SU-DHL-6 (cell line): ENCODE measurements at regions not wholly inside any gene's neighbourhood (a gene's known extent, or its start where the extent isn't known, plus 50 kb on each side); places are given as distances from the start of the nearest gene placed in this dataset.

Source experiments
- H2AFZ ChIP-seq: fragments of 200-600 bp; sonication (generic); 2 replicates; pipeline ENCODE4 v1.6.1; 2014; ENCODE audit warnings: low read depth, mild to moderate bottlenecking, moderate library complexity, mixed read lengths, antibody characterized with exemption, low read length; ENCODE audit not compliant: severe bottlenecking
- H3F3A ChIP-seq: fragments of 200-600 bp; shearing (Covaris generic); 2 replicates; pipeline ENCODE4 v1.6.0; 2016; ENCODE audit warnings: antibody characterized with exemption, mild to moderate bottlenecking; ENCODE audit not compliant: insufficient read depth
- H3K27ac ChIP-seq: fragments of 200-600 bp; sonication (generic); 2 replicates; pipeline ENCODE4 v1.5.1; 2016; ENCODE audit warnings: low read depth, mild to moderate bottlenecking, low read length, moderate library complexity, mixed read lengths
- H3K27me3 ChIP-seq: fragments of 200-600 bp; sonication (generic), shearing (Covaris generic); 2 replicates; pipeline ENCODE4 v1.6.0; 2014; ENCODE audit warnings: mild to moderate bottlenecking, low read length
- H3K36me3 ChIP-seq: fragments of 200-600 bp; sonication (generic); 2 replicates; pipeline ENCODE4 v1.6.1; 2014; ENCODE audit warnings: mild to moderate bottlenecking, low read length, mixed read lengths
- H3K4me2 ChIP-seq: fragments of 300-600, 200-600 bp; shearing (Covaris generic), sonication (generic); 2 replicates; pipeline ENCODE4 v1.6.0; 2014; ENCODE audit warnings: low read length, low read depth, mild to moderate bottlenecking; ENCODE audit not compliant: poor library complexity, severe bottlenecking
- H3K4me3 ChIP-seq: fragments of 200-600 bp; sonication (generic); 2 replicates; pipeline ENCODE4 v1.5.1; 2014; ENCODE audit warnings: antibody characterized with exemption, low read length, mild to moderate bottlenecking, mixed read lengths; ENCODE audit not compliant: insufficient read depth, poor library complexity, severe bottlenecking
- H3K79me2 ChIP-seq: fragments of 200-600 bp; sonication (generic); 2 replicates; pipeline ENCODE4 v1.6.1; 2014; ENCODE audit warnings: mild to moderate bottlenecking, low read length, moderate library complexity; ENCODE audit not compliant: insufficient read depth
- H3K9ac ChIP-seq: fragments of 200-600 bp; sonication (generic); 2 replicates; pipeline ENCODE4 v1.7.0; 2014; ENCODE audit warnings: mild to moderate bottlenecking, low read length
- H3K9me2 ChIP-seq: fragments of 200-600 bp; sonication (generic); replicated peaks from 2 replicates; pipeline ENCODE4 v1.6.1; 2014; ENCODE audit warnings: low read length; ENCODE audit not compliant: insufficient read depth
- H3K9me3 ChIP-seq: fragments of 200-600 bp; sonication (generic); 2 replicates; pipeline ENCODE4 v1.6.1; 2014; ENCODE audit warnings: low read length, mixed read lengths; ENCODE audit not compliant: insufficient read depth
- H4K20me1 ChIP-seq: fragments of 200-600 bp; sonication (generic); 2 replicates; pipeline ENCODE4 v1.6.1; 2014; ENCODE audit warnings: low read depth, mild to moderate bottlenecking, antibody characterized with exemption, low read length, moderate library complexity, mixed read lengths
- CTCF ChIP-seq: fragments of 200-600 bp; sonication (generic); IDR thresholded peaks from one replicate; pipeline ENCODE4 v1.5.1; 2017; ENCODE audit warnings: antibody characterized with exemption, mild to moderate bottlenecking, low read length, moderate library complexity; ENCODE audit not compliant: insufficient read depth, poor library complexity, severe bottlenecking
- EZH2phosphoT487 ChIP-seq: fragments of 200-600 bp; sonication (generic), shearing (Covaris generic); conservative IDR thresholded peaks from 2 replicates; pipeline ENCODE4 v1.6.1; 2018; ENCODE audit warnings: mild to moderate bottlenecking, antibody characterized with exemption, low read length, moderate library complexity, mixed read lengths

- no peak overlapping the region for H3K4me2 ChIP-seq
- no peak overlapping the region for H3K27ac ChIP-seq
Measured at GRCh38 chr1:212166244-212166643, 119.0 kb upstream of the PPP2R5A start.

GRCh38 chr1:212166644-212167043 lies 118.6 kb upstream of the PPP2R5A start:
- Histone ChIP-seq H4K20me1 (no peaks in the 10 kb centered on the region), H3K27me3 (no peaks in the 10 kb centered on the region), H3F3A (no peaks in the 10 kb centered on the region), H3K4me3 (no peak overlapping the region), H3K4me2 (no peak overlapping the region), H3K27ac (no peak overlapping the region), H3K9me3 (no peaks in the 10 kb centered on the region), H3K79me2 (no peaks in the 10 kb centered on the region), H3K9me2 (no peaks in the 10 kb centered on the region), H3K9ac (no peak overlapping the region), H2AFZ (no peak overlapping the region), H3K36me3 (no peaks in the 10 kb centered on the region)
- no peak for TF ChIP-seq CTCF
- no peak for TF ChIP-seq EZH2phosphoT487

More at GRCh38 chr1:212166244-212166643, 119.0 kb upstream of the PPP2R5A start:
- Histone ChIP-seq H3K9ac (no peak overlapping the region), H3K79me2 (no peaks in the 10 kb centered on the region), H3K4me3 (no peak overlapping the region), H2AFZ (no peak overlapping the region), H3K9me3 (no peaks in the 10 kb centered on the region), H3F3A (no peaks in the 10 kb centered on the region), H3K27me3 (no peaks in the 10 kb centered on the region), H4K20me1 (no peaks in the 10 kb centered on the region), H3K36me3 (no peaks in the 10 kb centered on the region), H3K9me2 (no peaks in the 10 kb centered on the region)
- TF ChIP-seq CTCF (no peak), EZH2phosphoT487 (no peak)

GRCh38 chr1:212167098-212167497 lies 118.1 kb upstream of the PPP2R5A start:
- TF ChIP-seq EZH2phosphoT487 (no peak), CTCF (no peak)
- H3K27me3 ChIP-seq: no peaks in the 10 kb centered on the region
- H3K9me3 ChIP-seq: no peaks in the 10 kb centered on the region
- H4K20me1 ChIP-seq: no peaks in the 10 kb centered on the region
- no peak overlapping the region for H3K9ac ChIP-seq
- no peak overlapping the region for H3K27ac ChIP-seq
- no peak overlapping the region for H3K4me3 ChIP-seq
- H3K36me3 ChIP-seq: no peaks in the 10 kb centered on the region
- no peak overlapping the region for H3K4me2 ChIP-seq
- no peak overlapping the region for H2AFZ ChIP-seq
- H3F3A ChIP-seq: no peaks in the 10 kb centered on the region
- H3K9me2 ChIP-seq: no peaks in the 10 kb centered on the region
- H3K79me2 ChIP-seq: no peaks in the 10 kb centered on the region
